ENCODE measurements at regions not wholly inside any gene's neighbourhood (a gene's known extent, or its start where the extent isn't known, plus 50 kb on each side); places are given as distances from the start of the nearest gene placed in this dataset.

DNA sequence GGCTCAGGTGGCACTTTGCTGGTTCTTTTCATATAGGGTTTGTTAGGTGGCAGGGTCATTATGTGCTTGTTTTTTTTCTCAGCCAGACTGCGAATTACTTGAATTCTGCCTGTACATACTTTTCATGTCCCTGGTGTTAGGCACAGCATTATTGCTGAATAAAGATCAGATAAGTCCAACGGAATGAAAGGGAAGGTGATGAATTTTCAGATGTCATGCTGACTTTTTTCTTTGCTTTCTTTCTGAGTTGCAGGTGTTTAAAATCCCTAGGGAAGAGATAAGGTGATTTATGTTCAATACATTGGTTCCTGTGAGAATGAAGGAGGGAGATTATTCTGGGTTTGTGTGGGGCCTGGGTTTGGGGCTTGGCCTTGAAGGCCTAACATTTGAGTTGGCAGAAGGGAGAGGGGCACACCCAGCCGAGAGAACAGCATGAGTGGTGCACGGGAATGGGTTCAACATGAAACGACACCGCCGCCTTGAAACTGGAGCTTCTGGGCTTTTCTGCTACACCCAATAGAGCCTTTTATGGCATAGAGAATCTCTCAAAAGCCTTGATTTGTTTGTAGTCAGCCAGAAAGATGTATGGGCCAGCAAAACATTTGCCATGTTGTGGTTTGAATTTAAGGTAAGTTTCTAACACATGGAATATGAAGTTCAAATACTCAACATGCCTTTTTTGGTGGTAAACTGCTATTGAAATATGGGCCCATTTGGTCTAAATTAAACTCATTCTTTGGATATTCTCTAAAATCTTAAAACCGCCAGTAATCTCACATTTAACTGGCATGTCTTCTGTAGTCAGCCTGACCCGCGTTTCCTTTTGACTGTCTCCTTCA, 477.0 kb downstream of the PCNX1 start:
- DNase-seq (ENCODE audit: low spot score), result no peak
- H3K27me3 ChIP-seq (replicated peaks; ENCODE audit: insufficient read depth), result no peaks in the 10 kb centered on the region
- no peaks in the 10 kb centered on the region for H3K36me3 ChIP-seq
- H3K4me3 ChIP-seq, result no peak overlapping the region
- TF ChIP-seq, protein P1, sequence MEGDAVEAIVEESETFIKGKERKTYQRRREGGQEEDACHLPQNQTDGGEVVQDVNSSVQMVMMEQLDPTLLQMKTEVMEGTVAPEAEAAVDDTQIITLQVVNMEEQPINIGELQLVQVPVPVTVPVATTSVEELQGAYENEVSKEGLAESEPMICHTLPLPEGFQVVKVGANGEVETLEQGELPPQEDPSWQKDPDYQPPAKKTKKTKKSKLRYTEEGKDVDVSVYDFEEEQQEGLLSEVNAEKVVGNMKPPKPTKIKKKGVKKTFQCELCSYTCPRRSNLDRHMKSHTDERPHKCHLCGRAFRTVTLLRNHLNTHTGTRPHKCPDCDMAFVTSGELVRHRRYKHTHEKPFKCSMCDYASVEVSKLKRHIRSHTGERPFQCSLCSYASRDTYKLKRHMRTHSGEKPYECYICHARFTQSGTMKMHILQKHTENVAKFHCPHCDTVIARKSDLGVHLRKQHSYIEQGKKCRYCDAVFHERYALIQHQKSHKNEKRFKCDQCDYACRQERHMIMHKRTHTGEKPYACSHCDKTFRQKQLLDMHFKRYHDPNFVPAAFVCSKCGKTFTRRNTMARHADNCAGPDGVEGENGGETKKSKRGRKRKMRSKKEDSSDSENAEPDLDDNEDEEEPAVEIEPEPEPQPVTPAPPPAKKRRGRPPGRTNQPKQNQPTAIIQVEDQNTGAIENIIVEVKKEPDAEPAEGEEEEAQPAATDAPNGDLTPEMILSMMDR (IDR thresholded peaks at IDR 0.05), result no peak
- H3K27ac ChIP-seq, result no peak overlapping the region
- H3K4me1 ChIP-seq (ENCODE audit: control insufficient read depth in 1 of 2, low read depth in 2 of 2), result peaks cover 9 to 19% of the 10 kb centered on the region in 2 donors
- ATAC-seq (ENCODE audit: insufficient number of reproducible peaks, low FRiP score, low read depth), result no peak
- no peaks in the 10 kb centered on the region for H3K9me3 ChIP-seq

DNA sequence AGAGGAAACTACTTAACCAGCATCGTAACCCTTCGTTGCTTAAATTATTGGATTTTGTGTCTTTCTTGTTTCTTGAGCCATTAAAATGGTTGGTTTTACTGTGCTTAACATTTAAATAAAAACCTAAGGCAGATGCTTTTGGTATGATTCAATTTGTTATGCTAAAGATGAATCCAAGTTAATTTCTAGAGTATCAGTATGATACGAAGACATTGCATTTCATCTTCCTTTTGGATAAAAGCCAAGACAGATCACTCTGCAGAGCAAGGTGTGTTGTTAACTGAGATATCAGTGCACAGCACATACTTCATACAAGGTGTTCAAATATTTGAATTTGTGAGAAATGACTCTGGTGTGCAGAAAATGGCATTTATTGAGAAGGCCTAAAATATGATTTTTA, 480.5 kb downstream of the PCNX1 start:
- Histone ChIP-seq H3K4me1 (ENCODE audit: control insufficient read depth in 1 of 2, low read depth in 2 of 2) (peaks cover 3 to 9% of the 10 kb centered on the region in 2 donors), H3K36me3 (no peaks in the 10 kb centered on the region), H3K27me3 (replicated peaks; ENCODE audit: insufficient read depth) (no peaks in the 10 kb centered on the region), H3K4me3 (no peak overlapping the region), H3K27ac (no peak overlapping the region), H3K9me3 (no peaks in the 10 kb centered on the region)
- no peak for DNase-seq (ENCODE audit: low spot score)
- no peak for ATAC-seq (ENCODE audit: insufficient number of reproducible peaks, low FRiP score, low read depth)
- TF ChIP-seq, protein P1 (IDR thresholded peaks at IDR 0.05), result no peak

DNA sequence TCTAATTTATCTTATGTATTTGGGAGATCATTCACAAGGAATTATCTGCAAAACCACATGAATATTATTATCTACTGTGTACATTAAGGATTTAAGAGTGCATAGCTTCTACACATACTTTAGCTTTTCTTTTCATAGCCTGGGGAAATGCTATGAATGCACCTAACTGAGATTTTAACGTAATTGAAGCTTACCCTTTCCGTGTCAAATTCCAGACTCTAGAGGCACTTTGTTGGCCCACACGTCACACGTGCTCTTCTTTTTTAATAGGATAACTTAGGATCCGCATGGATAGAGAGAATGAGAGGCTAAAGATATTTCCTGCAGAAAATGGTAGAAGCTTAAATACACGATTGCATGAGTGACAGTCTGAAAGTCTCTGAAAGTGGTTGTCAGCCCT, 481.1 kb downstream of the PCNX1 start:
- no peak for ATAC-seq (ENCODE audit: insufficient number of reproducible peaks, low FRiP score, low read depth)
- DNase-seq (ENCODE audit: low spot score), result no peak
- TF ChIP-seq, protein P1 (IDR thresholded peaks at IDR 0.05), result no peak

DNA sequence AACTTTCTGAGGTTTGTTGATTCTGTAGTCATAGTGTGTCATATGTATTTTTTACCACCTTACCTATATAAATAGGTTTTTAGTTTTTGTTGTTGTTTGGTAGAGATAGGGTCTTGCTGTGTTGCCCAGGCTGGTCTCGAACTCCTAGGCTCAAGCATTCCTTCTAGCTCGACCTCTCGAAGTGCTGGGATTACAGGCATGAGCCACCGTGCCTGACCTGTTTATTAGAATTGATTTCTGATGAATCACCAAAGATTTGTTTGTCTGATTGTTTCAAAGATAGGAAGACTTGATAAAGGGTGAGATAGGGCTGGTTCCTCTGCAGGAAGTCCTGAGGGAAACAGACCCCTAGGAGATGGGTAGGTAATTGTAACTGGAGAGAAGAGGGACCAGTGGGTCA, 481.6 kb downstream of the PCNX1 start:
- no peak overlapping the region for H3K4me3 ChIP-seq
- no peak for ATAC-seq (ENCODE audit: insufficient number of reproducible peaks, low FRiP score, low read depth)
- H3K27ac ChIP-seq, result no peak overlapping the region
- H3K27me3 ChIP-seq (replicated peaks; ENCODE audit: insufficient read depth), result no peaks in the 10 kb centered on the region
- H3K36me3 ChIP-seq, result no peaks in the 10 kb centered on the region
- peaks cover under 1 to 4% of the 10 kb centered on the region in 2 donors for H3K4me1 ChIP-seq (ENCODE audit: control insufficient read depth in 1 of 2, low read depth in 2 of 2)
- no peaks in the 10 kb centered on the region for H3K9me3 ChIP-seq
- DNase-seq (ENCODE audit: low spot score), result no peak
- TF ChIP-seq, protein P1 (IDR thresholded peaks at IDR 0.05), result no peak

More for the DNA sequence above, 481.1 kb downstream of the PCNX1 start:
- H3K27ac ChIP-seq, result no peak overlapping the region
- H3K27me3 ChIP-seq (replicated peaks; ENCODE audit: insufficient read depth), result no peaks in the 10 kb centered on the region
- peaks cover 3 to 9% of the 10 kb centered on the region in 2 donors for H3K4me1 ChIP-seq (ENCODE audit: control insufficient read depth in 1 of 2, low read depth in 2 of 2)
- H3K4me3 ChIP-seq, result no peak overlapping the region
- no peaks in the 10 kb centered on the region for H3K9me3 ChIP-seq
- no peaks in the 10 kb centered on the region for H3K36me3 ChIP-seq

DNA sequence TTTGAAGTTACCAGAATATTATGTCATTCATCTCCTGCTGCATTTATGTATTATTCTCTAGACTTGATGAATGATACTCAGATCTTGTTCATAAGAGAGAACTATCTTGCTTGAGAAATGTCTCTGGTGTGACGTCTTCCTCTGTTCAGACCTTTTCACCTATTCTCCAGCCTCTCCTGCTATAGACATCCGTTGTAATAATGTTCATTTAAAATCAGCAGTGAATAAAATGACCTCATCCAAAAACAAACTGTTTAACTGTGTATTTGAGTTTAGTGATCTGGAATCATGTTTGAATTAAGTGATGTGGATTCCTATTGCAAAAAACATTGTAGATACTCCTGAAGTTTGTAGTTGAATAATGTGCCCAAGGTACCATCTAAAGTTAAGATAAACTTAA, 487.1 kb downstream of the PCNX1 start:
- no peak for ATAC-seq (ENCODE audit: insufficient number of reproducible peaks, low FRiP score, low read depth)
- Histone ChIP-seq H3K27ac (no peak overlapping the region), H3K9me3 (no peaks in the 10 kb centered on the region), H3K4me3 (no peak overlapping the region), H3K27me3 (replicated peaks; ENCODE audit: insufficient read depth) (no peaks in the 10 kb centered on the region), H3K4me1 (ENCODE audit: control insufficient read depth in 1 of 2, low read depth in 2 of 2) (peaks cover 5 to 12% of the 10 kb centered on the region in 2 donors), H3K36me3 (no peaks in the 10 kb centered on the region)
- no peak for DNase-seq (ENCODE audit: low spot score)
- TF ChIP-seq, protein P1 (IDR thresholded peaks at IDR 0.05), result no peak
